HG03066 (cell line): ENCODE measurements at regions not wholly inside any gene's neighbourhood (a gene's known extent, or its start where the extent isn't known, plus 50 kb on each side); places are given as distances from the start of the nearest gene placed in this dataset.

Experiments
- ATAC-seq: cut with Tn5 transposase; IDR thresholded peaks from one replicate; pipeline ENCODE4 v1.9.1; 2021; ENCODE audit warnings: low read depth; ENCODE audit not compliant: unreplicated experiment

DNA sequence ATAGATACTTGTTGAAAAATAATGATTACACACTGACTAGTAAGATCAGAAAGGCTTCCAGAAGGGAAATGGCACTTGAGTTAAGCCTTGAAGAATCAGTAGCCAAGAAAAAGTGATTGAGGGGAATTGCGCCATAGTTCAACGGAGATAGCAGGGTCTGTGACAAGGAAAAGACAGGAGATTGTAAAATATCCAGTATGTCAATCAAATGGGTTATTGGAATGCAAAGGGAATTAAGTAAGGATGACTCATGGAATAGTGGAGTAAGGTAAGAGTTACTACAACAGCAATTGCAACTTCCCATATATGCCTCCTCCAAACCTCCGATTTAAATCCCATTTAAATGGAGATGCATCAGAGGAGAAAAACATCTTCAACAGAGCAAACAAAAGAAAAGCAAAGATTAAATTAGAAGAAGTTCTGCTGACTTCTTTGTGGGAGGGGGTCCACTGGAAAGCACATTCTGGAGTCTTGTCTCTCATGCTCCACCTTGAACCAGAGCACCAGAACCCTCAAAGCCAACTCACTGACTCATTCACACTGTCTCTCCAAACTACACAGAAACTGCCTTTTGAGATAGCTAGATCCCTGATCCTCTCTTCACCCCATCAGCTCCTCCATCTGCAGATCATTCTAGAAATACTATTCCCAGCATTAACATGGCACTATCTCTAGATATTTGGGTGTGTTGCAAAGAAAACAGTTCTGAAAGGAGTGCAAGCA, 138.2 kb downstream of the NUAK1 start:
- ATAC-seq = no peak

GRCh38 chr12:106001105-106001836, 137.5 kb downstream of the NUAK1 start:
- ATAC-seq = no peak

GRCh38 chr12:106001837-106002218, 136.9 kb downstream of the NUAK1 start:
- ATAC-seq = no peak

DNA sequence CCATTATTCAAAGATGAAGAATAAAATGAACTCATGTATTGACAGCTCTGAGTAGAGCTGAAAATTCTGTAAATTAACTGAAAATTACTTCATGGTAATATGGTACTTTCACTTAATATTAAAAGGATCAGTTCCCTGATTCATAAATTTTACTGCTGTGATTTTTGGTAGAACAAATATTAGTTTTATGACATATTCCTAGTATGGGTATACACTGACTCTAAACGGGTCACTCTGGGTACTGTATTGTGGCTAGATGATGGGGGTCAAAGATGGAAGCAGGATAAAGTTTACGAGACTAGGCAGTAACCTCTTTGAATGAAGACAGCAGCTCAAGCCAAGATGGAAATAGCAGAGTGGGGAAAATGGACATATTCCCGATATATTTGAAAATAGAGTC, 135.5 kb downstream of the NUAK1 start:
- no peak for ATAC-seq

DNA sequence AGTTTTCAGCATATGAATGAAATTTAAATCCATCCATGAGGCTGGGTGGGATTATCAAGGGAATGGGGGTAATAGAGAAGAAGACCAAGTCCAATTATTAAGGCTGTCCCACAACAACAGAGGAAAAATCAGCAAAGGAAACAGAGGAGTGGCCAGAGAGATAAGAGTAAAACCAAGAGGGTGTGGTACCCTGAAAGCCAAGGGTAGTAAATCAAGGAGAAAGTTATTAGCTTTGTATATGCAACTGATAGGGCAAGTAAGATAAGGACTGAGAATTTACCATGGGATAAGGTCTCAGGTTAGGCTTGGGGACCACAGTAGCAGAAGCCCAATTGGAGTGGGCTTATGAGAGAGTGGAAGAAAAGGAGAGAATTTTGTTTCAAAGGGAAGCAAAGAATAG, 134.5 kb downstream of the NUAK1 start:
- ATAC-seq = no peak

DNA sequence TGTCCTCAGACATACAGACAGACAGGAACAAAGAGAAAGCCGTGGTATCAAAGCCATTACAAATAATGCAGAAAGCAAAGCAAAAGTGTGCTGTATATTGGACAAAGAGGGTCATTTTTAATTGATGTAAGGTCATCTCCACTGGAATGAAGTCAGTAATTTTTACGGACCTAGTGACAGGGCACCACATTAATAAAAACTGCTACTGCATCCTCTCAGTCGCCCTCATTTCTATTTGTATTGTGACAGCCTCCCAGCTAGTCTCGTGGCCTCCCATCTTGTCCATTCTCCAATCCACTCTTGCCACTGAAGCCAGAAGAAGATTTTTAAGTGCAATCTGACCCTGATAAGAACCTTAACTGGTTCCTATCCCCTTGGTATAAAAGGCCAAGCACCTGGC, 132.4 kb downstream of the NUAK1 start:
- ATAC-seq = no peak

DNA sequence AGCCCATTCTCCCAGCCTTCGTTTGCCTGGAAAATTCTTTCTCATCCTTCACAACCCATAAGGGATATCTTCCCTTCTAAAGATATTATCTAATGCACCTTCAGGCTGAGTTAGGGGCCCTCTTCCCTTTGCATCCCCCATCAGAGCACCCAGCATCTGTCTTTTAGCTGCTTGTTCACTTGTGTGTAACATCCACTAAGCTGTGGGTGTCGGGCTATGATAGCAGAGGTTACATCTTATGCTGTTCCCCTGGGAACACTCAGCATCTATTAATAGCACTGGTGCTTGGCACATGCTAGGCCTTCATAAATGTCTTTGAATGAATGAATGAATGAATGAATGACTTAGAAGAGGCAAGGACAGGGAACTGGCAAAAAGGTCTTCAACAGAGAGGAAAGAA, 131.8 kb downstream of the NUAK1 start:
- ATAC-seq = no peak

DNA sequence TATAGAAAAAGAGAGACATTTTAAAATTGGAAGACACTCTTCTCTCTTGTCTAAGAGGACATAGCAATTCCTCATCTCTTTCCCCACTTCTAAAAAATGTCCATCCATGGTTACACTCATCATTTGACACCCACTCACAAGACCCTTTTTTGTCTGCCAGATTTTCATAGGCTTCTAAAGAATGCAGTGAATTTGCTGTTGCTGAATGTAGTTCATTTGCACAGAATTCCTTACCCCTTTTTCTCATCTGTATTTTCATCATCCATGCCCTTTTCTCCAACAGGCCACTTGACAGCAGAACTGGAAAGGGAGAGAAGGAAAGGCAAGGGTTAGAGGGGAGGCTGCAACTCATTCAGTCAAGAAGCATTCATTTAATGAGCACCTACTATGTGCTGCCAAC, 128.0 kb downstream of the NUAK1 start:
- ATAC-seq = no peak
